ENCODE measurements at regions not wholly inside any gene's neighbourhood (a gene's known extent, or its start where the extent isn't known, plus 50 kb on each side); places are given as distances from the start of the nearest gene placed in this dataset.

GRCh38 chr9:126017758-126018157 lies 270.6 kb downstream of the PBX3 start:
- DNase-seq = no peak

- DNase-seq = no peak
Measured at GRCh38 chr9:126020836-126021235, 273.7 kb downstream of the PBX3 start.

DNA sequence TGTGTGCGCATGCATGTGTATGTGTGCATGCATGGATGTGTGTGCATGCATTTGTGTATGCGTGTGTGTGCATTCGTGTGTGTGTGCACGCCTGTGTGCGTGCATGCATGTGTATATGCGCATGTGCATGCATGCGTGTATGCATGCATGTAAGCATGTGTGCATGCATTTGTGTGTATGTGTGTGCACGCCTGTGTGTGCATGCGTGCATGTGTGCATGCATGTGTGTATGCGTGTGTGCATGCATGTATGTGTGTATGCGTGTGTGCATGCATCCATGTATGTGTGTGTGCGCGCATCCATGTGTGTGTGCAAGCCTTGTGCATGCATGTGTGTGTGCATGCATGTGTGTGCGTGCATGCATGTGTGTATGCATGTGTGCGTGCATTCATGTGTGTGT lies 276.8 kb downstream of the PBX3 start:
- no peak for DNase-seq

DNA sequence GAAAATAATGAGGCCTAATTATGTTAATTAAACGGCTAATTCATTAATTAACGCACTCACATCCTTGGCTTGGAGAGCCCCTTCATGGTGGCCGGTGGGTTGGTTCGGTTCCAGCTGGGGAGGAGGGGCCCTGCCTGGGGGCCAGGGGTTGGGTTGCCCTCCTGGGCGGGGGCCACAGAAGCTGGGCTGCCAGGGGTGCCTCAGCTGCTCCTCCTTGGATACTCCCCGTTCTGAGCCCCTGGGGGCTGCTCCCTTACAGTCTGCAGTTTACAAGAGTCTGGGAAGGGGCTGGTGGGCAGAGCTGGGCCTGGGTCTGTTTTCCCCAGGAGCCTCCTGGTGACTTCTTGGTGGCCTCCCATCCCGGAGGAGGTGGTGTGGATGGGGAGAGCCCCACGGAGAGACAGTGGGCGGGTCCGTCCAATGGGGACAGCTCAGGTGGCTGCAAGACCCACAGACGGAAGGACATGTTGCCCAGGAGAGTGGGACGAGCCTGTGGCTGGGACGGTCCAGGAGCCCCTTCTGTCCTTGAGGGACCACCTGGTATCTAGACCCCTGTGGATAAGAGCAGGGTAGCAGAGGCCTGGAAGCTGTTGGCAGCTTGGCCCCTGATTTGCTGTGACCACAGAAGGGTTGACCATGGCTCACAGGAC lies 277.5 kb downstream of the PBX3 start:
- no peak for DNase-seq

- no peak for DNase-seq
Measured at GRCh38 chr9:126025991-126026390, 278.8 kb downstream of the PBX3 start.

- DNase-seq = no peak
Measured at GRCh38 chr9:126027566-126027965, 280.4 kb downstream of the PBX3 start.

- DNase-seq = no peak
Measured at GRCh38 chr9:126028746-126029145, 281.6 kb downstream of the PBX3 start.

GRCh38 chr9:126030716-126031115 lies 283.5 kb downstream of the PBX3 start:
- DNase-seq = no peak

DNA sequence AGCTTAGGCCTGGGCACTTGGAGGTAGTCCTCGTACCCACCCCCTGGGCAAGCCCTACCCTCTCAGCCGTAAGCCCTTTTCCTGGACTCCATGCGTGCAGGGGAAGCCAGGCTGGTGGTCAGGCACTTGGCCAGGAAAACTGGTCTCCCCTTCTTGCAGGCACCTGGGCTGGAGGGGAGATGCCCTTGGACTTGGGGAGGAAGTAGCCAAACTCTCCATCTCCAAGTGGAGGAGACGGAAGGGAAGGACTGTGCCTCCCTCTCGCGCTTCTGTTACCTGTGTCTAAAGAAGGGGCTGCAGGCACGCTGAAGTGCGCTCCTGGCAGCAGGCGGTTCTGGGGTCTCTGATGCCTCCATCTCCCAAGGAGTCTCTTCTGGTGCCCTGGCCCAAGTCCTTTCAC lies 283.9 kb downstream of the PBX3 start:
- no peak for DNase-seq

DNA sequence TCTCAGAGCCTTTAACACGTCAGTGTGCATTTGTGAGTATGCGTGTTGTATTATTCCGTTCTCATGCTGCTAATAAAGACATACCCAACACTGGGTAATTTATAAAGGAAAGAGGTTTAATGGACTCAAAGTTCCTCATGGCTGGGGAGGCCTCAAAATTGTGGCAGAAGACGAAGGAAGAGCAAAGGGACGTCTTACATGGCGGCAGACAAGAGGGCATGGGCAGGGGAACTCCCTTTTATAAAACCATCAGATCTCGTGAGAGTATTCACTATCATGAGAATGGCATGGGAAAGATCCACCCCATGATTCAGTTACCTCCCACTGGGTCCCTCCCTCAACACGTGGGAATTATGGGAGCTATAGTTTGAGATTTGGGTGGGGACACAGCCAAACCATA lies 285.0 kb downstream of the PBX3 start:
- no peak for DNase-seq

- no peak for DNase-seq
Measured at GRCh38 chr9:126033318-126033717, 286.1 kb downstream of the PBX3 start.

DNA sequence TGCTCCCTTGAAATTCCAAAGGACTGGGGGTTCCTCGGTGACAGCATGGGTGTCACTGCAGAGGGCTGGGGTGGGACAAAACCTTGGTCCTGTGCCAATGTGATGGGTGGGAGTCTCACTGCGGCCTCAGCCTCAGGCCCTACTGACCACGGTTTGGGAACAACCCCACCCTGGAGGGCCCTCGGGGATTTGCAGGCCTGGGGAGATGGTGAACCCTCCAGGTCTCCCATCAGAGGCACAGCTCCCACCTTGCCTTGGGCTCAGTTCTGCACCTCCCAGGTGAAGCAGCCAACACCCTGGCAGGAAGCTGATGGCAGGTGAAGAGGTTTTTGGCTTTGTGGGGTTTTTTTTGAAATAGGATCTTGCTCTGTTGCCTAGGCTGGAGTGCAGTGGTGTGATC lies 286.8 kb downstream of the PBX3 start:
- DNase-seq = no peak

GRCh38 chr9:126036881-126037291 lies 289.7 kb downstream of the PBX3 start:
- DNase-seq = no peak

GRCh38 chr9:126038790-126039189 lies 287.8 kb upstream of the MVB12B start:
- no peak for DNase-seq

DNA sequence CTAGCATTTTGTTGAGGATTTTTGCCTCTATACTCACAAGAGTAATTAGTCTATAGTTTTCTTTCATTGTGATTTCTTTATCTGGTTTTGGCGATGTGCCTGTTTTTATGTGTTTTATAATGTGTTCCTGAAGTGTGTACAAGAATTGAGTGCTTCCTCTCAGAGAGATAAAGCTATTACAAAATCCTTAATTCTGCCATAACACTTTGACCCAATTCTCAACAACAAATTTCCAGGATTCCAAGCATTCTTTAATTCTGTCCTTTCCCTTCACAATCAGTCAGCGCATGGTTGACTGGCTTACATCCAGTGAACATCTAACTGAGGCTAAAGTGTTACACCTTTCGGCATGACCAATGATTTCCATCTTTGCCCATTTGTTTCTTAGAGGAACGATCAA lies 282.9 kb upstream of the MVB12B start:
- no peak for DNase-seq

DNA sequence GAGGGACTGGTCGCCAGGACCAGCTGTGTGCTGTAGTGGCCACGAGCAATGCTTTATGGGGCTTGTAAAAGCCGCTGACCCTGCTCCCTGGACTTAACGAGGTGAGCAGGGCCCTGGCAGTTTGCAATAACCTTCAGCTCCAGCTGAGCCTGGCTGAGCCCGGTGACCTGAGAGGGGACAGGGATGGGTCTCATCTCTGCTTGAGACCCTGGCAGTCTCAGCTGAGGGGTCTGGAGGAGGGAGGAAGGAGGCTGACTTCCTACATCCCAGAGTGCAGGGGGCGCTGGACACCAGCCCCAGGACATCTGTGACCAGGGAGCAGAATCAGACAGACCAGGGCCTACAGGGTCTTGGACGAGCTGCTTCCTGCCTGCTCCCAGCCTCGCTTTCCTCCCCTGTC lies 277.5 kb upstream of the MVB12B start:
- DNase-seq = no peak

- no peak for DNase-seq
Measured at GRCh38 chr9:126049896-126050604, 276.6 kb upstream of the MVB12B start.

GRCh38 chr9:126050605-126050990 lies 276.0 kb upstream of the MVB12B start:
- no peak for DNase-seq

DNA sequence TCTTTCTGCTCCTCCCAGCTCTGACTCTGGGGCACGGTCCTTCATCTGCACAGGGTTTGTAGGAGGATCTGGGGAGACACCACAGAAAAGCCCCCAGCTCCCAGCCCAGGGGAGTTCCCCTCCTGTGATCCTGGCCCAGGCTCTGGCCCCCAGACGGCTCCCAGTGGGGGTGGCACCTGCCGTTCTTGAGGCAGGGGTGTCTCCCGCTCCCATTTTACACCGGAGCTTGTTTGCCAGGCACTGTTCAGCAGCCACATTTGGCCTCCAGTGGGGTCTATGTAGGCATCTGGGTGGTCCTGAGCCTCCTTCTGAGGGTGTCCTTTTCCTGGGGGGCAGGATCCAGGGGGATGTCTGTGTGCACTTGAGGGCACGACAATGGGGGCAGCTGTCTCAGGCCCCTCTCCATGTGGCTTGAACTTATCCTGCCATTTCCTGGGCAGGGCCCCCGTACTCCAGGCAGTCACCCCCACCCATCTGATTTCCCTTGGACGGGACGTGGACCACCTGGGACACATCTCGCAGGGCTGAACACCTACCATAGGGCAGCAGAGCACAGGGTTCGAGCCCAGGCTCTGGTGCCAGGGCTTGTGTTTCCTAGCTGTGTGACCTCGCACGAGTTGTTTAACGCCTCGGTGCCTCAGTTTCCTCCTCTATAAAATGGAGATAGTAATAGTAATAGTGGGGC lies 275.0 kb upstream of the MVB12B start:
- DNase-seq = no peak

DNA sequence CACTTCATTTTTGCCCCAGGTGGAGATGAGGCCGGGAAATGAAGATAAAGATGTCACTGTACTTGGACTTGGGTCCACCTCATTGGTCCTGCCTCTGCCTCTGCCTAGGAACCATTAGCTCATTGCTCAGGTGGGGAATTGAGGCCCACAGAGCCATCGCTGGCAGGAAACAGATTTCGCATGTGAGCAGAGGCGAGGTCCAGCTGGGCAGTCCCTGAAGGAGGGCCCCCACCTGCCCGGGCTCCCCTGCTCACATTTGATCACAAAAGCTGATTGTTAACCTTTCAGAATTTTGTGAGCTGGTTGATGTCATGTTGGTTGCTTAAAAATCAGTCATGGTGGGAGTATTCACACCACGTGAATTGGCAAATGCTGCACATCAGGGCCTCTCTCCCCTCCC lies 273.8 kb upstream of the MVB12B start:
- no peak for DNase-seq

- DNase-seq = no peak
Measured at GRCh38 chr9:126053913-126054312, 272.7 kb upstream of the MVB12B start.

- DNase-seq = no peak
Measured at GRCh38 chr9:126055381-126055985, 271.1 kb upstream of the MVB12B start.

DNA sequence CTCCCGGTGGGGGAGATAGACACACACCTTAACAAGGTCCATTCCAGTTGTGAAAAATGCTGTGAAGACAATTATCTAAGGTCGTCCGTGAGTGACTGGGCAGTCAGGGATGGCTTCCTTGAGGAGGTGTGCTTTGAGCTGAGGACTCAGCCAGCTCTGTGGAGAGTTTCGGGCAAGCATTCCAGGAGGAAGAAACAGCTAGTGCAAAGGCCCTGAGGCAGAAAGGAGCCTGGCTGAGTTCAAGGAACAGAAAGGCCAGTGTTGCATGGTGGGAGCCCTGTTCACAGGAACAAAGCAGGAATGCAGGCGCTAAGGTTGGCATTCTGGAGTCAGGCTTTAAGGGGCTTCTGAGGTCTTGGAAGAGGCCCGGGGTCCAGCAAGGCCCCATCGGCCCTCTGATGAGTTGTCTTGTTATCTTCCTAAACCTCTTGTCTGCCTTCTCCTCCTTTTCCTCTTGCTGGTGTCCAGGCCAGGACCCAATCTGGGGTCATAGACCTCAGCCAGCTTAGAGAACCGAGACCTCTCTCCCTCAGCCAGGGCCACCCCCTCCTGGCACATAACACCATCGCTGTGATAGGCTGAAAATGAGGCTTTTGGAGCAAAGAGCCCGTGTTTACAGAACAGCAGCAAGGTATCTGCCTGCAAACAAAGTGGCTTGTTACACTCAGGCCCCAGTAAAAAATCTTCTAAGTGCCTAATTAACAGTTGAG lies 270.2 kb upstream of the MVB12B start:
- no peak for DNase-seq

All from activated CD8-positive, alpha-beta memory T cell treated with anti-CD3 and anti-CD28 coated beads, Interleukin-2, amount 50 U/mL, for 4 hours (primary cell).